HCT116 (cell line): ENCODE measurements at regions not wholly inside any gene's neighbourhood (a gene's known extent, or its start where the extent isn't known, plus 50 kb on each side); places are given as distances from the start of the nearest gene placed in this dataset.

Experiments used
- ATAC-seq: fragments of 200-7000 bp; cut with Tn5 transposase; 2 replicates; pipeline ENCODE4 v1.9.1; 2020; ENCODE audit warnings: mild to moderate bottlenecking, moderate library complexity
- BruUV-seq: library from RNA; stranded (reverse); fragments of 400-500 nt; replicated peaks from 2 replicates; lab custom pipeline; 2021; lab: Mats Ljungman, UMichigan
- CTCF ChIA-PET: fragments of 300-600 bp; sonication (Branson Sonifier 250); formaldehyde crosslinking; loops from one replicate; lab custom pipeline; 2021; ENCODE audit warnings: antibody characterized with exemption; lab: Charles Lee
- POLR2A ChIA-PET: fragments of 300-600, 350-600 bp; sonication (Branson Sonifier 250); formaldehyde crosslinking; loops from one replicate; lab custom pipeline; 2021; ENCODE audit warnings: antibody characterized with exemption; lab: Charles Lee
- RAD21 ChIA-PET, 2 experiments: fragments of 300-600 bp; sonication (Branson Sonifier 250); formaldehyde crosslinking; loops; one replicate each; lab custom pipeline; 2023; ENCODE audit warnings: low total read pairs in 2 of 2; ENCODE audit not compliant: uncharacterized antibody in 2 of 2, unreplicated experiment in 2 of 2, low non-redundant PET in 1 of 2; lab: Charles Lee
- DNase-seq: peaks from one replicate; pipeline ENCODE4 v3.0.0-alpha.2; 2010; ENCODE audit warnings: low read depth, low spot score
- H2AFZ ChIP-seq: fragments of 200-600 bp; shearing (Covaris generic), sonication (generic); 2 replicates; pipeline ENCODE4 v1.6.1; 2017; ENCODE audit warnings: low read depth, mixed run types, mixed read lengths, antibody characterized with exemption, low read length; ENCODE audit not compliant: poor library complexity, severe bottlenecking
- H3K27ac ChIP-seq: 2 replicates; pipeline ENCODE4 v1.5.1; 2012; ENCODE audit warnings: low read depth, low read length
- H3K27me3 ChIP-seq: fragments of 200-600 bp; sonication (generic); 2 replicates; pipeline ENCODE4 v1.6.1; 2016; ENCODE audit warnings: mixed run types, low read length, mixed read lengths; ENCODE audit not compliant: insufficient read depth
- H3K36me3 ChIP-seq, 2 experiments: fragments of 200-500 bp in 1 of 2; fragments of 200-600 bp in 1 of 2; sonication (Bioruptor generic) in 1 of 2; sonication (generic) in 1 of 2; 2 replicates each; pipeline versions ENCODE4 v1.5.1 to v1.6.1; 2014 to 2016; ENCODE audit warnings: low read length in 2 of 2, inconsistent platforms in 1 of 2, mixed read lengths in 1 of 2, mixed run types in 1 of 2; ENCODE audit not compliant: insufficient read depth in 2 of 2, control insufficient read depth in 1 of 2
- H3K4me1 ChIP-seq, 2 experiments: fragments of 200-600 bp in 1 of 2; sonication (generic) in 1 of 2; 2 replicates each; pipeline versions ENCODE4 v1.5.1 to v1.6.1; 2012 to 2017; ENCODE audit warnings: low read length in 2 of 2, inconsistent platforms in 1 of 2, mild to moderate bottlenecking in 1 of 2, mixed read lengths in 1 of 2, mixed run types in 1 of 2, moderate library complexity in 1 of 2; ENCODE audit not compliant: insufficient read depth in 2 of 2, control insufficient read depth in 1 of 2
- H3K4me2 ChIP-seq: fragments of 200-600 bp; sonication (generic); 2 replicates; pipeline ENCODE4 v1.6.1; 2017; ENCODE audit warnings: mixed run types, low read length, mixed read lengths
- H3K4me3 ChIP-seq, 2 experiments: fragments of 200-600 bp in 1 of 2; sonication (generic) in 1 of 2; replicated peaks in 1 of 2; 2 replicates each; pipeline ENCODE4 v1.5.1; 2011 to 2016; ENCODE audit warnings: low read length in 2 of 2, control low read depth in 1 of 2, low read depth in 1 of 2, mild to moderate bottlenecking in 1 of 2, mixed read lengths in 1 of 2, mixed run types in 1 of 2
- H3K79me2 ChIP-seq: fragments of 200-600 bp; sonication (generic); 2 replicates; pipeline ENCODE4 v1.6.1; 2017; ENCODE audit warnings: mild to moderate bottlenecking, mixed run types, low read length, moderate library complexity, mixed read lengths; ENCODE audit not compliant: insufficient read depth
- H3K9ac ChIP-seq: fragments of 200-600 bp; sonication (generic); 2 replicates; pipeline ENCODE4 v1.6.1; 2016; ENCODE audit warnings: low read length, mixed read lengths
- H3K9me2 ChIP-seq: fragments of 200-600 bp; sonication (generic), shearing (Covaris generic); 2 replicates; pipeline ENCODE4 v1.6.1; 2017; ENCODE audit warnings: mixed run types, mild to moderate bottlenecking, moderate library complexity; ENCODE audit not compliant: insufficient read depth
- H3K9me3 ChIP-seq, 2 experiments: fragments of 200-500 bp in 1 of 2; fragments of 200-600 bp in 1 of 2; sonication (Bioruptor generic) in 1 of 2; sonication (generic) in 1 of 2; 2 replicates each; pipeline ENCODE4 v1.6.1; 2014 to 2017; ENCODE audit warnings: low read length in 2 of 2, mixed read lengths in 2 of 2, inconsistent platforms in 1 of 2, low read depth in 1 of 2, mild to moderate bottlenecking in 1 of 2, mixed run types in 1 of 2, moderate library complexity in 1 of 2; ENCODE audit not compliant: control insufficient read depth in 1 of 2, insufficient read depth in 1 of 2
- H4K20me1 ChIP-seq: fragments of 200-600 bp; sonication (generic), shearing (Covaris generic); 2 replicates; pipeline ENCODE4 v1.6.1; 2017; ENCODE audit warnings: mixed run types, mild to moderate bottlenecking, moderate library complexity; ENCODE audit not compliant: insufficient read depth
- CBX3 ChIP-seq: IDR thresholded peaks from 2 replicates; pipeline ENCODE4 v1.6.1; 2012; ENCODE audit warnings: low read depth
- EGR1 ChIP-seq: IDR thresholded peaks from 2 replicates; pipeline ENCODE4 v1.6.1; 2012; ENCODE audit warnings: low read depth
- ELF1 ChIP-seq: IDR thresholded peaks from 2 replicates; pipeline ENCODE4 v1.6.1; 2012; ENCODE audit warnings: low read depth, borderline replicate concordance
- EZH2 ChIP-seq: fragments of 200-600 bp; sonication (generic); IDR thresholded peaks from 2 replicates; pipeline ENCODE4 v1.6.1; 2017; ENCODE audit warnings: antibody characterized with exemption, mixed run types
- FOSL1 ChIP-seq: IDR thresholded peaks from 2 replicates; pipeline ENCODE4 v1.6.1; 2012; ENCODE audit warnings: low read depth
- MAX ChIP-seq: IDR thresholded peaks from 2 replicates; pipeline ENCODE4 v1.6.1; 2012
- POLR2A ChIP-seq: IDR thresholded peaks from 2 replicates; pipeline ENCODE4 v1.7.0; 2011; ENCODE audit warnings: borderline replicate concordance; ENCODE audit not compliant: insufficient read depth, insufficient read length; ENCODE audit errors: extremely low read depth
- RAD21 ChIP-seq: IDR thresholded peaks from 2 replicates; pipeline ENCODE4 v1.6.1; 2012; ENCODE audit warnings: low read depth, mild to moderate bottlenecking
- SP1 ChIP-seq: IDR thresholded peaks from 2 replicates; pipeline ENCODE4 v1.6.1; 2012; ENCODE audit warnings: low read depth
- SRF ChIP-seq: IDR thresholded peaks from 2 replicates; pipeline ENCODE4 v1.6.1; 2012; ENCODE audit warnings: low read depth
- TCF7L2 ChIP-seq: IDR thresholded peaks from 2 replicates; pipeline ENCODE4 v1.7.0; 2011; ENCODE audit warnings: borderline replicate concordance, inconsistent platforms; ENCODE audit not compliant: insufficient read depth, insufficient read length; ENCODE audit errors: extremely low read depth
- YY1 ChIP-seq: IDR thresholded peaks from 2 replicates; pipeline ENCODE4 v1.6.1; 2011; ENCODE audit warnings: low read length, low read depth, moderate library complexity, mild to moderate bottlenecking; ENCODE audit not compliant: insufficient replicate concordance; ENCODE audit errors: extremely low read depth
- ZBTB33 ChIP-seq: IDR thresholded peaks from 2 replicates; pipeline ENCODE4 v1.6.1; 2011; ENCODE audit warnings: mild to moderate bottlenecking, low read length, moderate library complexity; ENCODE audit not compliant: insufficient replicate concordance; ENCODE audit errors: extremely low read depth
- ZFX ChIP-seq: fragments of 450-650 bp; IDR thresholded peaks from 2 replicates; pipeline ENCODE4 v1.6.1; 2017
- ZNF274 ChIP-seq: fragments of 200-500 bp; sonication (Bioruptor generic); IDR thresholded peaks from 2 replicates; pipeline ENCODE4 v1.6.1; 2014; ENCODE audit warnings: mild to moderate bottlenecking, low read depth, low read length, inconsistent platforms
- intact Hi-C: fragments of 100-400 bp; cut with micrococcal nuclease; formaldehyde crosslinking; loops from 2 replicates; pipeline ENCODE4 v1.10.0; 2022
- TF ChIP-seq, protein P1 (sequence below), 3 experiments: fragments of 200-600 bp in 1 of 3; sonication (generic) in 1 of 3; IDR thresholded peaks in 2 of 3; conservative IDR thresholded peaks in 1 of 3; 2 replicates each; pipeline ENCODE4 v1.5.1; 2012 to 2017; ENCODE audit warnings: low read depth in 2 of 3, low read length in 2 of 3, antibody characterized with exemption in 1 of 3, borderline replicate concordance in 1 of 3, control low read depth in 1 of 3, mild to moderate bottlenecking in 1 of 3, mixed read lengths in 1 of 3, mixed run types in 1 of 3, moderate library complexity in 1 of 3; ENCODE audit not compliant: insufficient read depth in 1 of 3
- TF ChIP-seq, protein P2 (sequence below): IDR thresholded peaks from 2 replicates; pipeline ENCODE4 v1.6.1; 2012

GRCh38 chr3:109900783-109901182 is 563.4 kb upstream of the DPPA4 start:
- no peak for DNase-seq
- TF ChIP-seq SP1 (no peak), ELF1 (no peak), SRF (no peak)
- TF ChIP-seq, all 23 proteins: peak for 0
- H4K20me1 ChIP-seq = no peaks in the 10 kb centered on the region
- no TSS peak for BruUV-seq
- no peaks in the 10 kb centered on the region for H3K79me2 ChIP-seq
- peaks cover 0 to 2% of the 10 kb centered on the region in 2 experiments; a peak in 1 of 4 replicates for H3K4me1 ChIP-seq
- H3K9ac ChIP-seq = no peak overlapping the region
- RAD21 ChIA-PET = no interaction called here
- H3K4me3 ChIP-seq = no peak overlapping the region
- H3K27ac ChIP-seq = no peak overlapping the region
- POLR2A ChIA-PET = no interaction called here
- CTCF ChIA-PET = no interaction called here
- no peak overlapping the region for H2AFZ ChIP-seq
- H3K4me2 ChIP-seq = no peak overlapping the region
- no peaks in the 10 kb centered on the region for H3K9me2 ChIP-seq
- no peaks in the 10 kb centered on the region for H3K36me3 ChIP-seq
- H3K27me3 ChIP-seq = no peaks in the 10 kb centered on the region
- peaks cover 0 to 1% of the 10 kb centered on the region in 2 experiments; a peak in 2 of 4 replicates for H3K9me3 ChIP-seq
- intact Hi-C loops = no loop called here
- ATAC-seq = no peak

DNA sequence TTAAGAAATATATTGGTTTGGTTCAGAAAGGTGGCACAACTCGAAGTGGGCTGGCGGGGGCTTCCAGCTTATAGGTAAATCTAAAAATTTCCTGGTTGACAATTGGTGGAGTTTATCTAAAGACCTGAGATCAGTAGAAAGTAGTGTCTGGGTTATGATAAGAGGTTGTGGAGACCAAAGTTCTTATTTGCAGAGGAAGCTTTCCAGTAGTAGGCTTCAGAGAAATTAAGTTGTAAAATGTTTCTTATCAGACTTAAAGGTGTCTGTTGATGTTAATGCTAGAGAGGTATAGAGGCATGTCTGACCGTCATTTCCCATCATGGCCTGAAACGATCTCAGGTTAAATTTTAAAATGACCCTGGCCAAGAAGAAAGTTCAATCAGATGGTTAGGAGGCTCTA is 565.2 kb upstream of the DPPA4 start:
- no peak overlapping the region for H3K4me3 ChIP-seq
- no peak overlapping the region for H3K9ac ChIP-seq
- ChIA-PET POLR2A (no interaction called here), CTCF (no interaction called here), RAD21 (no interaction called here)
- H3K9me3 ChIP-seq = peaks cover 0 to 4% of the 10 kb centered on the region in 2 experiments; a peak in 2 of 4 replicates
- H3K36me3 ChIP-seq = no peaks in the 10 kb centered on the region
- BruUV-seq = no TSS peak
- H3K4me2 ChIP-seq = no peak overlapping the region
- no peaks in the 10 kb centered on the region for H4K20me1 ChIP-seq
- no peak for DNase-seq
- H3K27ac ChIP-seq = no peak overlapping the region
- no peaks in the 10 kb centered on the region for H3K79me2 ChIP-seq
- H2AFZ ChIP-seq = peak overlapping the region; percentile 24
- H3K4me1 ChIP-seq = peaks cover 0 to 2% of the 10 kb centered on the region in 2 experiments; a peak in 1 of 4 replicates
- no peaks in the 10 kb centered on the region for H3K9me2 ChIP-seq
- H3K27me3 ChIP-seq = no peaks in the 10 kb centered on the region
- ATAC-seq = no peak
- no peak for TF ChIP-seq SP1
- TF ChIP-seq SRF = no peak
- no peak for TF ChIP-seq EZH2
- TF ChIP-seq, protein P1, sequence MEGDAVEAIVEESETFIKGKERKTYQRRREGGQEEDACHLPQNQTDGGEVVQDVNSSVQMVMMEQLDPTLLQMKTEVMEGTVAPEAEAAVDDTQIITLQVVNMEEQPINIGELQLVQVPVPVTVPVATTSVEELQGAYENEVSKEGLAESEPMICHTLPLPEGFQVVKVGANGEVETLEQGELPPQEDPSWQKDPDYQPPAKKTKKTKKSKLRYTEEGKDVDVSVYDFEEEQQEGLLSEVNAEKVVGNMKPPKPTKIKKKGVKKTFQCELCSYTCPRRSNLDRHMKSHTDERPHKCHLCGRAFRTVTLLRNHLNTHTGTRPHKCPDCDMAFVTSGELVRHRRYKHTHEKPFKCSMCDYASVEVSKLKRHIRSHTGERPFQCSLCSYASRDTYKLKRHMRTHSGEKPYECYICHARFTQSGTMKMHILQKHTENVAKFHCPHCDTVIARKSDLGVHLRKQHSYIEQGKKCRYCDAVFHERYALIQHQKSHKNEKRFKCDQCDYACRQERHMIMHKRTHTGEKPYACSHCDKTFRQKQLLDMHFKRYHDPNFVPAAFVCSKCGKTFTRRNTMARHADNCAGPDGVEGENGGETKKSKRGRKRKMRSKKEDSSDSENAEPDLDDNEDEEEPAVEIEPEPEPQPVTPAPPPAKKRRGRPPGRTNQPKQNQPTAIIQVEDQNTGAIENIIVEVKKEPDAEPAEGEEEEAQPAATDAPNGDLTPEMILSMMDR (IDR thresholded peaks at IDR 0.05 in 2 of 3, conservative IDR thresholded peaks at IDR 0.05 in 1 of 3; ENCODE audit: borderline replicate concordance in 1 of 3, insufficient read depth in 1 of 3, low read depth in 2 of 3, low read length in 2 of 3) = no peak
- TF ChIP-seq ZNF274 = no peak
- no peak for TF ChIP-seq ELF1
- TF ChIP-seq, protein P2, sequence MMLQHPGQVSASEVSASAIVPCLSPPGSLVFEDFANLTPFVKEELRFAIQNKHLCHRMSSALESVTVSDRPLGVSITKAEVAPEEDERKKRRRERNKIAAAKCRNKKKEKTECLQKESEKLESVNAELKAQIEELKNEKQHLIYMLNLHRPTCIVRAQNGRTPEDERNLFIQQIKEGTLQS = no peak
- TF ChIP-seq ZBTB33 = no peak
- TF ChIP-seq FOSL1 = no peak
- TF ChIP-seq POLR2A = no peak
- TF ChIP-seq ZFX = no peak
- TF ChIP-seq EGR1 = no peak
- no peak for TF ChIP-seq MAX
- TF ChIP-seq CBX3 = no peak
- no peak for TF ChIP-seq YY1
- no peak for TF ChIP-seq TCF7L2
- no peak for TF ChIP-seq RAD21
- TF ChIP-seq, all 23 proteins: peak for 0
- intact Hi-C loops = no loop called here
